IMR-90 (cell line): ENCODE measurements at regions not wholly inside any gene's neighbourhood (a gene's known extent, or its start where the extent isn't known, plus 50 kb on each side); places are given as distances from the start of the nearest gene placed in this dataset.

ENCODE experiments used
- ATAC-seq: fragments of 200-7000 bp; cut with Tn5 transposase; 2 replicates; pipeline ENCODE4 v1.9.1; 2020; ENCODE audit warnings: low read depth, mild to moderate bottlenecking, moderate library complexity
- BruUV-seq: library from RNA; stranded (reverse); fragments of 400-500 nt; replicated peaks from 2 replicates; lab custom pipeline; 2021; lab: Mats Ljungman, UMichigan
- CTCF ChIA-PET: fragments of 300-600 bp; formaldehyde crosslinking; extraction: SDS; loops from one replicate; lab custom pipeline; 2021; ENCODE audit warnings: antibody characterized with exemption; lab: Yijun Ruan, JAX
- POLR2A ChIA-PET: fragments of 300-600 bp; sonication (Branson Sonifier 250); formaldehyde crosslinking; loops from one replicate; lab custom pipeline; 2022; ENCODE audit warnings: antibody characterized with exemption; ENCODE audit not compliant: unreplicated experiment; lab: Charles Lee
- DNase-seq: peaks from one replicate; pipeline ENCODE4 v3.0.0; 2013
- H2AFZ ChIP-seq: replicated peaks from 2 replicates; pipeline ENCODE3; 2013; ENCODE audit warnings: low read length, mild to moderate bottlenecking; ENCODE audit not compliant: poor library complexity
- H2AK5ac ChIP-seq: 2 replicates; pipeline ENCODE4 v1.6.1; 2013; ENCODE audit warnings: low read depth, low read length, inconsistent platforms
- H2AK9ac ChIP-seq: replicated peaks from 2 replicates; pipeline ENCODE3; 2013; ENCODE audit warnings: mild to moderate bottlenecking, low read depth, low read length, moderate library complexity; ENCODE audit not compliant: poor library complexity
- H2BK120ac ChIP-seq: 2 replicates; pipeline ENCODE4 v1.6.1; 2013; ENCODE audit warnings: low read depth, low read length, inconsistent platforms
- H2BK15ac ChIP-seq: 3 replicates; pipeline ENCODE4 v1.6.1; 2013; ENCODE audit warnings: low read depth, low read length, inconsistent platforms
- H2BK20ac ChIP-seq: 2 replicates; pipeline ENCODE4 v1.6.1; 2013; ENCODE audit warnings: low read depth, mild to moderate bottlenecking, inconsistent platforms, low read length, moderate library complexity
- H2BK5ac ChIP-seq: 2 replicates; pipeline ENCODE4 v1.6.1; 2013; ENCODE audit warnings: mild to moderate bottlenecking, low read depth, low read length, inconsistent platforms; ENCODE audit not compliant: poor library complexity, severe bottlenecking
- H3K14ac ChIP-seq: replicated peaks from 2 replicates; pipeline ENCODE4 v1.6.1; 2013; ENCODE audit warnings: low read depth, low read length, inconsistent platforms
- H3K18ac ChIP-seq: 2 replicates; pipeline ENCODE4 v1.6.1; 2013; ENCODE audit warnings: low read depth, low read length, control low read depth
- H3K23ac ChIP-seq: 2 replicates; pipeline ENCODE4 v1.6.1; 2013; ENCODE audit warnings: low read depth, low read length, inconsistent platforms
- H3K27ac ChIP-seq: 2 replicates; pipeline ENCODE4 v1.5.1; 2013; ENCODE audit warnings: mild to moderate bottlenecking, control low read depth, low read length; ENCODE audit not compliant: insufficient read depth
- H3K27me3 ChIP-seq: 2 replicates; pipeline ENCODE4 v1.6.1; 2013; ENCODE audit warnings: low read length; ENCODE audit not compliant: control insufficient read depth, insufficient read depth
- H3K36me3 ChIP-seq: 2 replicates; pipeline ENCODE4 v1.6.1; 2013; ENCODE audit warnings: low read length, mixed read lengths; ENCODE audit not compliant: control insufficient read depth, insufficient read depth
- H3K4ac ChIP-seq: 2 replicates; pipeline ENCODE4 v1.6.1; 2013; ENCODE audit warnings: low read depth, low read length, inconsistent platforms
- H3K4me1 ChIP-seq: 2 replicates; pipeline ENCODE4 v1.6.1; 2013; ENCODE audit warnings: low read length, mixed read lengths; ENCODE audit not compliant: control insufficient read depth, insufficient read depth
- H3K4me2 ChIP-seq: 2 replicates; pipeline ENCODE4 v1.6.1; 2013; ENCODE audit warnings: low read depth, mild to moderate bottlenecking, control low read depth, low read length, moderate library complexity
- H3K4me3 ChIP-seq: 2 replicates; pipeline ENCODE4 v1.5.1; 2013; ENCODE audit warnings: low read depth, mild to moderate bottlenecking, control low read depth, low read length, moderate library complexity; ENCODE audit not compliant: insufficient read depth
- H3K56ac ChIP-seq: 2 replicates; pipeline ENCODE4 v1.6.1; 2013; ENCODE audit warnings: low read length, inconsistent platforms; ENCODE audit not compliant: insufficient read depth; ENCODE audit errors: extremely low read depth
- H3K79me1 ChIP-seq, 2 experiments: 2 replicates each; pipeline ENCODE4 v1.6.1; 2013; ENCODE audit warnings: low read length in 2 of 2, inconsistent platforms in 1 of 2, low read depth in 1 of 2
- H3K9ac ChIP-seq: 2 replicates; pipeline ENCODE4 v1.6.1; 2013; ENCODE audit warnings: low read depth, low read length, control low read depth
- H3K9me1 ChIP-seq: 2 replicates; pipeline ENCODE4 v1.6.1; 2013; ENCODE audit warnings: low read length, inconsistent platforms; ENCODE audit not compliant: insufficient read depth
- H3K9me3 ChIP-seq: 2 replicates; pipeline ENCODE4 v1.6.1; 2013; ENCODE audit warnings: low read length; ENCODE audit not compliant: control insufficient read depth, insufficient read depth
- H4K20me1 ChIP-seq: 2 replicates; pipeline ENCODE4 v1.6.1; 2013; ENCODE audit warnings: low read length, inconsistent platforms; ENCODE audit not compliant: insufficient read depth
- H4K5ac ChIP-seq: 2 replicates; pipeline ENCODE4 v1.6.1; 2013; ENCODE audit warnings: mild to moderate bottlenecking, low read depth, low read length, control low read depth
- H4K8ac ChIP-seq, 2 experiments: 2 replicates each; pipeline ENCODE4 v1.6.1; 2013; ENCODE audit warnings: low read depth in 2 of 2, low read length in 2 of 2, control low read depth in 1 of 2, inconsistent platforms in 1 of 2
- H4K91ac ChIP-seq: 2 replicates; pipeline ENCODE4 v1.6.1; 2013; ENCODE audit warnings: low read depth, low read length, inconsistent platforms; ENCODE audit not compliant: insufficient read depth
- BHLHE40 ChIP-seq: fragments of 150-350 bp; IDR thresholded peaks from 2 replicates; pipeline ENCODE4 v1.6.1; 2016; ENCODE audit warnings: mild to moderate bottlenecking, low read depth, low read length
- CEBPB ChIP-seq: IDR thresholded peaks from 2 replicates; pipeline ENCODE4 v1.6.1; 2012; ENCODE audit warnings: low read depth, low read length, improper control_type of control experiment
- CHD1 ChIP-seq: IDR thresholded peaks from 2 replicates; pipeline ENCODE4 v1.6.1; 2012; ENCODE audit warnings: low read depth, low read length, improper control_type of control experiment
- MAZ ChIP-seq: IDR thresholded peaks from 2 replicates; pipeline ENCODE4 v1.6.1; 2012; ENCODE audit warnings: low read depth, mild to moderate bottlenecking, low read length, improper control_type of control experiment, moderate library complexity, borderline replicate concordance
- NFE2L2 ChIP-seq: fragments of 150-350 bp; IDR thresholded peaks from 2 replicates; pipeline ENCODE4 v1.6.1; 2016; ENCODE audit warnings: low read depth, mild to moderate bottlenecking, low read length
- WGBS, 2 experiments: methylation state at CpG; one replicate each; pipeline versions ENCODE4 v1.1.5 to v1.1.7; 2013; ENCODE audit warnings: missing lambda C conversion rate in 2 of 2; ENCODE audit not compliant: insufficient read length in 1 of 2; ENCODE audit errors: extremely low coverage in 2 of 2; 5-methylcytosine and 5-hydroxymethylcytosine counted together
- dilution Hi-C: fragments of 300-500 bp; cut with HindIII; formaldehyde crosslinking; loops from one replicate; pipeline ENCODE4 v1.14.3; 2018; ENCODE audit warnings: low sequenced_read_pairs; ENCODE audit not compliant: unreplicated experiment
- in situ Hi-C: fragments of 300-500 bp; cut with MboI; formaldehyde crosslinking; loops from 3 replicates; pipeline ENCODE4 v1.14.3; 2019; ENCODE audit warnings: low sequenced_read_pairs, inconsistent platforms, mixed read lengths
- intact Hi-C: fragments of 100-400 bp; cut with micrococcal nuclease; formaldehyde crosslinking; loops from 2 replicates; pipeline ENCODE4 v1.10.0; 2022

GRCh38 chr2:59312029-59312428 is 1070.9 kb upstream of the FANCL start:
- Histone ChIP-seq H3K4ac (no peak overlapping the region), H3K14ac (no peak overlapping the region), H2BK15ac (no peak overlapping the region), H4K8ac (no peak overlapping the region), H3K79me1 (no peaks in the 10 kb centered on the region), H3K4me1 (no peaks in the 10 kb centered on the region), H4K20me1 (no peaks in the 10 kb centered on the region), H3K4me2 (no peak overlapping the region), H2AK5ac (no peak overlapping the region), H4K5ac (no peak overlapping the region), H2BK120ac (no peak overlapping the region), H2AFZ (no peak overlapping the region), H2BK5ac (no peak overlapping the region), H2BK20ac (no peak overlapping the region), H3K9ac (no peak overlapping the region), H3K27ac (no peak overlapping the region), H3K4me3 (no peak overlapping the region), H2AK9ac (no peak overlapping the region), H3K9me3 (no peaks in the 10 kb centered on the region), H3K23ac (no peak overlapping the region), H4K91ac (no peak overlapping the region), H3K18ac (no peak overlapping the region), H3K27me3 (no peaks in the 10 kb centered on the region), H3K36me3 (no peaks in the 10 kb centered on the region), H3K9me1 (no peaks in the 10 kb centered on the region), H3K56ac (no peak overlapping the region)
- BruUV-seq, result no TSS peak
- TF ChIP-seq NFE2L2, result no peak
- TF ChIP-seq BHLHE40, result no peak
- TF ChIP-seq MAZ, result no peak
- no peak for TF ChIP-seq CHD1
- no peak for TF ChIP-seq CEBPB
- intact Hi-C loops (no loop called here), dilution Hi-C loops (no loop called here), in situ Hi-C loops (no loop called here)
- WGBS, 2 experiments, result no CpG with 5 or more reads among the region's 1 CpG
- ATAC-seq (no peak), DNase-seq (no peak)
- CTCF ChIA-PET, result no interaction called here
- POLR2A ChIA-PET, result no interaction called here
